Mammary epithelial cell (primary cell): ENCODE measurements at regions not wholly inside any gene's neighbourhood (a gene's known extent, or its start where the extent isn't known, plus 50 kb on each side); places are given as distances from the start of the nearest gene placed in this dataset.
A peak's percentile ranks its signal among the peaks of the same experiment; 100 is the strongest.

Experiments used
- EZH2 ChIP-seq: IDR thresholded peaks from 2 replicates; pipeline ENCODE4 v1.6.1; 2012; ENCODE audit warnings: low read length, inconsistent platforms, borderline replicate concordance
- TF ChIP-seq, protein P1 (sequence below), 2 donors: IDR thresholded peaks in 1 of 2; conservative IDR thresholded peaks in 1 of 2; 2 replicates each; pipeline ENCODE4 v1.5.1; 2011 to 2012; ENCODE audit warnings: inconsistent platforms in 2 of 2, low read length in 2 of 2, mild to moderate bottlenecking in 2 of 2, control low read depth in 1 of 2, low read depth in 1 of 2; ENCODE audit not compliant: insufficient read depth in 1 of 2; ENCODE audit errors: extremely low read depth in 1 of 2

DNA sequence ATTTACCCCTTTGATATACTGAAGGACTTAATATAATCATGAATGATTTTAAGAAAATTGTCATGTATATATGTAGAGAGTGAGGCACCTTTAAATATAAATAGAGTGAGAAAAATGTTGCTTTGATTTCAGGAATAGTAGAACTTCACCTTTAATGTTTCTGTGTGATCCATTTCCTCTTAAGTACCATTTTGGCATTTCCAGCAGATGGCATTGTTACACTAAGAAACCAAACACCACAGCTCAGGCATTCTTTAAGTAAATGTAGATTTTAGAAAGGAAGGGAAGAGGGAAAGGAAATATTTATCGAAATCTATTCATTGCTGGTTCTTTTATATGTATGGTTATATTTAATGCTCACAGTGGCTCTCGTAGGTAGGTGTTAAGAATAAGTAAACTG, 556.7 kb upstream of the FBXO33 start:
- TF ChIP-seq, protein P1, sequence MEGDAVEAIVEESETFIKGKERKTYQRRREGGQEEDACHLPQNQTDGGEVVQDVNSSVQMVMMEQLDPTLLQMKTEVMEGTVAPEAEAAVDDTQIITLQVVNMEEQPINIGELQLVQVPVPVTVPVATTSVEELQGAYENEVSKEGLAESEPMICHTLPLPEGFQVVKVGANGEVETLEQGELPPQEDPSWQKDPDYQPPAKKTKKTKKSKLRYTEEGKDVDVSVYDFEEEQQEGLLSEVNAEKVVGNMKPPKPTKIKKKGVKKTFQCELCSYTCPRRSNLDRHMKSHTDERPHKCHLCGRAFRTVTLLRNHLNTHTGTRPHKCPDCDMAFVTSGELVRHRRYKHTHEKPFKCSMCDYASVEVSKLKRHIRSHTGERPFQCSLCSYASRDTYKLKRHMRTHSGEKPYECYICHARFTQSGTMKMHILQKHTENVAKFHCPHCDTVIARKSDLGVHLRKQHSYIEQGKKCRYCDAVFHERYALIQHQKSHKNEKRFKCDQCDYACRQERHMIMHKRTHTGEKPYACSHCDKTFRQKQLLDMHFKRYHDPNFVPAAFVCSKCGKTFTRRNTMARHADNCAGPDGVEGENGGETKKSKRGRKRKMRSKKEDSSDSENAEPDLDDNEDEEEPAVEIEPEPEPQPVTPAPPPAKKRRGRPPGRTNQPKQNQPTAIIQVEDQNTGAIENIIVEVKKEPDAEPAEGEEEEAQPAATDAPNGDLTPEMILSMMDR (conservative IDR thresholded peaks at IDR 0.05 in 1 of 2, IDR thresholded peaks at IDR 0.05 in 1 of 2; ENCODE audit: extremely low read depth in 1 of 2, insufficient read depth in 1 of 2, low read depth in 1 of 2, low read length in 2 of 2): peak; percentile 11 to 25
- TF ChIP-seq EZH2: no peak
